K562 (cell line): ENCODE measurements at regions not wholly inside any gene's neighbourhood (a gene's known extent, or its start where the extent isn't known, plus 50 kb on each side); places are given as distances from the start of the nearest gene placed in this dataset.

Source experiments
- ATAC-seq: fragments of 200-7000 bp; cut with Tn5 transposase; 3 replicates; pipeline ENCODE4 v1.9.1; 2020; ENCODE audit warnings: moderate library complexity
- BruUV-seq: library from RNA; stranded (reverse); fragments of 400-500 nt; replicated peaks from 2 replicates; lab custom pipeline; 2021; lab: Mats Ljungman, UMichigan
- CTCF ChIA-PET: fragments of 300-600 bp; formaldehyde crosslinking; extraction: SDS; loops from one replicate; lab custom pipeline; 2021; ENCODE audit warnings: low intra/inter-chr PET ratio; lab: Yijun Ruan, JAX
- POLR2A ChIA-PET: fragments of 300-600, 350-650 bp; sonication (Branson Sonifier 250); formaldehyde crosslinking; extraction: SDS; loops from one replicate; lab custom pipeline; 2021; ENCODE audit warnings: antibody characterized with exemption, inconsistent platforms; lab: Yijun Ruan, JAX
- DNase-seq, 4 experiments: peaks; one replicate each; pipeline versions ENCODE4 v3.0.0 to v3.0.0-alpha.2; 2011 to 2018; ENCODE audit warnings: low spot score in 3 of 4, mixed read lengths in 3 of 4; ENCODE audit errors: extremely low read depth in 1 of 4
- FAIRE-seq: peaks from 2 replicates; lab custom pipeline; 2011; peaks lifted over from hg19 to GRCh38; lab: Jason Lieb, UNC
- H2AFZ ChIP-seq: 2 replicates; pipeline ENCODE4 v1.6.0; 2011; ENCODE audit warnings: low read depth, low read length, control low read depth, inconsistent platforms
- H3K27ac ChIP-seq: fragments of 200-600 bp; 3 replicates; pipeline ENCODE4 v1.8.0; 2011; ENCODE audit warnings: low read depth, mild to moderate bottlenecking, control low read depth, inconsistent platforms, low read length, moderate library complexity, mixed read lengths; ENCODE audit errors: extremely low read depth
- H3K27me3 ChIP-seq, 2 experiments: fragments of 300-600 bp in 1 of 2; 2 replicates in 1 of 2; 3 replicates in 1 of 2; pipeline versions ENCODE4 v1.6.0 to v1.8.0; 2011; ENCODE audit warnings: inconsistent platforms in 2 of 2, low read length in 2 of 2, mild to moderate bottlenecking in 1 of 2, mixed read lengths in 1 of 2, moderate library complexity in 1 of 2; ENCODE audit not compliant: control insufficient read depth in 2 of 2, insufficient read depth in 2 of 2
- H3K36me3 ChIP-seq: fragments of 300-600 bp; 3 replicates; pipeline ENCODE4 v1.8.0; 2011; ENCODE audit warnings: mild to moderate bottlenecking, low read length, inconsistent platforms; ENCODE audit not compliant: control insufficient read depth, insufficient read depth
- H3K4me1 ChIP-seq, 2 experiments: fragments of 200-600 bp in 1 of 2; replicated peaks in 1 of 2; 2 replicates in 1 of 2; 3 replicates in 1 of 2; pipeline versions ENCODE4 v1.5.1 to v1.8.0; 2011; ENCODE audit warnings: inconsistent platforms in 2 of 2, low read length in 2 of 2, mild to moderate bottlenecking in 1 of 2, mixed read lengths in 1 of 2, moderate library complexity in 1 of 2; ENCODE audit not compliant: control insufficient read depth in 2 of 2, insufficient read depth in 2 of 2
- H3K4me2 ChIP-seq: 2 replicates; pipeline ENCODE4 v1.6.1; 2011; ENCODE audit warnings: low read length, control low read depth, inconsistent platforms, mixed read lengths; ENCODE audit not compliant: insufficient read depth
- H3K4me3 ChIP-seq: fragments of 200-600 bp; sonication (generic), shearing (Covaris generic); 2 replicates; pipeline ENCODE4 v1.5.1; 2016; ENCODE audit warnings: control low read depth, inconsistent platforms
- H3K79me2 ChIP-seq: fragments of 200-600 bp; 3 replicates; pipeline ENCODE4 v1.8.0; 2011; ENCODE audit warnings: low read length, inconsistent platforms; ENCODE audit not compliant: control insufficient read depth, insufficient read depth
- H3K9ac ChIP-seq, 2 experiments: 2 replicates each; pipeline versions ENCODE4 v1.6.0 to v1.6.1; 2011; ENCODE audit warnings: low read depth in 2 of 2, low read length in 2 of 2, control low read depth in 1 of 2, inconsistent platforms in 1 of 2, mild to moderate bottlenecking in 1 of 2, mixed read lengths in 1 of 2; ENCODE audit not compliant: insufficient read depth in 1 of 2
- H3K9me1 ChIP-seq: one replicate; pipeline ENCODE4 v1.6.0; 2011; ENCODE audit warnings: inconsistent platforms, mild to moderate bottlenecking, low read length, moderate library complexity; ENCODE audit not compliant: control insufficient read depth, insufficient read depth
- H3K9me3 ChIP-seq: replicated peaks from 2 replicates; pipeline ENCODE4 v1.5.1; 2011; ENCODE audit warnings: low read depth, low read length, inconsistent platforms; ENCODE audit not compliant: control insufficient read depth, insufficient read depth
- H4K20me1 ChIP-seq: replicated peaks from 2 replicates; pipeline ENCODE4 v1.6.1; 2011; ENCODE audit warnings: low read length, inconsistent platforms, mixed read lengths; ENCODE audit not compliant: control insufficient read depth, insufficient read depth
- GABPB1 ChIP-seq: sonication (generic); formaldehyde crosslinking; IDR thresholded peaks from 2 replicates; pipeline ENCODE4 v1.8.0; 2022; ENCODE audit warnings: mild to moderate bottlenecking, missing genetic modification reagents
- HES1 ChIP-seq: fragments of 450-650 bp; IDR thresholded peaks from 2 replicates; pipeline ENCODE4 v1.6.1; 2016; ENCODE audit warnings: low read depth, mild to moderate bottlenecking, moderate library complexity
- ILF3 ChIP-seq: fragments of 450-650 bp; IDR thresholded peaks from 2 replicates; pipeline ENCODE4 v1.6.1; 2018; ENCODE audit warnings: antibody characterized with exemption, mild to moderate bottlenecking, moderate library complexity, borderline replicate concordance
- KDM1A ChIP-seq, 2 experiments: fragments of 450-650 bp; IDR thresholded peaks; 2 replicates each; pipeline ENCODE4 v1.6.1; 2016; ENCODE audit warnings: mild to moderate bottlenecking in 2 of 2
- PTTG1 ChIP-seq: fragments of 450-650 bp; IDR thresholded peaks from 2 replicates; pipeline ENCODE4 v1.6.1; 2016; ENCODE audit warnings: low read depth, mild to moderate bottlenecking, missing genetic modification characterization, missing compliant biosample characterization
- RBFOX2 ChIP-seq: fragments of 200-400 bp; formaldehyde crosslinking; IDR thresholded peaks from 2 replicates; pipeline ENCODE4 v1.6.1; 2017; ENCODE audit warnings: low read depth, mild to moderate bottlenecking, low read length, moderate library complexity
- SRSF3 ChIP-seq: fragments of 200-400 bp; formaldehyde crosslinking; IDR thresholded peaks from 2 replicates; pipeline ENCODE4 v1.6.1; 2016; ENCODE audit warnings: mild to moderate bottlenecking, low read length, moderate library complexity; ENCODE audit not compliant: insufficient read depth
- TFE3 ChIP-seq: fragments of 450-650 bp; formaldehyde crosslinking; IDR thresholded peaks from 2 replicates; pipeline ENCODE4 v1.4.0; 2020; ENCODE audit warnings: mild to moderate bottlenecking, mixed read lengths
- ZNF274 ChIP-seq: IDR thresholded peaks from 2 replicates; pipeline ENCODE4 v1.6.1; 2011; ENCODE audit warnings: low read depth, mild to moderate bottlenecking, low read length, moderate library complexity, borderline replicate concordance
- ZNF780A ChIP-seq: fragments of 250-450 bp; sonication (Bioruptor Pico); IDR thresholded peaks from 2 replicates; pipeline ENCODE4 v1.5.0; 2021; ENCODE audit warnings: mild to moderate bottlenecking
- WGBS: fragments of 100-300 bp; shearing (Covaris generic); methylation state at CpG from one replicate; pipeline ENCODE4 v1.1.6; 2016; ENCODE audit warnings: low coverage, mixed read lengths; ENCODE audit not compliant: insufficient coverage; ENCODE audit errors: missing lambda C conversion rate; 5-methylcytosine and 5-hydroxymethylcytosine counted together
- in situ Hi-C: fragments of 300-500 bp; cut with MboI; formaldehyde crosslinking; loops from 4 replicates; pipeline ENCODE4 v1.15.0; 2018; ENCODE audit warnings: inconsistent platforms, mixed read lengths
- intact Hi-C: fragments of 100-400 bp; cut with micrococcal nuclease; formaldehyde crosslinking; loops from 2 replicates; pipeline ENCODE4 v1.14.2; 2022

- TF ChIP-seq TFE3 (CRISPR knock-in tag): no peak
- TF ChIP-seq SRSF3: no peak
- TF ChIP-seq ILF3: no peak
- TF ChIP-seq HES1: no peak
- TF ChIP-seq RBFOX2: no peak
Observed at GRCh38 chr10:131757285-131758058, 143.3 kb upstream of the PPP2R2D start (continued).

GRCh38 chr10:131758062-131758938, 142.5 kb upstream of the PPP2R2D start:
- no peak for ATAC-seq
- in situ Hi-C loops (no loop called here), intact Hi-C loops (no loop called here)
- Histone ChIP-seq H3K9me1 (no peaks in the 10 kb centered on the region), H3K27me3 (peaks cover 0 to 36% of the 10 kb centered on the region in 2 experiments; a peak in 3 of 5 replicates), H3K36me3 (no peaks in the 10 kb centered on the region), H3K4me2 (no peak overlapping the region), H3K4me3 (no peak overlapping the region), H3K4me1 (no peaks in the 10 kb centered on the region), H3K79me2 (no peaks in the 10 kb centered on the region), H3K9ac (no peak overlapping the region), H2AFZ (no peak overlapping the region), H4K20me1 (no peaks in the 10 kb centered on the region), H3K9me3 (no peaks in the 10 kb centered on the region), H3K27ac (no peak overlapping the region)
- 11% methylated on average over 15 of the region's 18 CpGs for WGBS
- no peak for TF ChIP-seq PTTG1 (tag)
- no peak for TF ChIP-seq ZNF274
- no peak for TF ChIP-seq ZNF780A (CRISPR knock-in tag)
- TF ChIP-seq KDM1A (IDR thresholded peaks at IDR 0.05): peak in 1 of 2 experiments; percentile 23; a peak in 1 of 4 replicates
- TF ChIP-seq GABPB1: no peak
- no TSS peak for BruUV-seq
- no peak for DNase-seq
- no peak for FAIRE-seq
- ChIA-PET POLR2A (no interaction called here), CTCF (no interaction called here)
